HEK293T (cell line): ENCODE measurements at regions not wholly inside any gene's neighbourhood (a gene's known extent, or its start where the extent isn't known, plus 50 kb on each side); places are given as distances from the start of the nearest gene placed in this dataset.

Source experiments
- ARNT ChIP-seq: fragments of 450-650 bp; IDR thresholded peaks from 2 replicates; pipeline ENCODE4 v1.6.1; 2017; ENCODE audit warnings: mild to moderate bottlenecking
- BHLHE40 ChIP-seq: fragments of 450-650 bp; IDR thresholded peaks from 2 replicates; pipeline ENCODE4 v1.6.1; 2016; ENCODE audit warnings: mild to moderate bottlenecking, moderate library complexity, borderline replicate concordance
- CTBP1 ChIP-seq: fragments of 450-650 bp; IDR thresholded peaks from 2 replicates; pipeline ENCODE4 v1.6.1; 2016; ENCODE audit warnings: borderline replicate concordance
- ELF4 ChIP-seq: fragments of 450-650 bp; IDR thresholded peaks from 2 replicates; pipeline ENCODE4 v1.6.1; 2017; ENCODE audit warnings: antibody characterized with exemption
- FOXA1 ChIP-seq: fragments of 450-650 bp; IDR thresholded peaks from 2 replicates; pipeline ENCODE4 v1.6.1; 2016; ENCODE audit warnings: mild to moderate bottlenecking
- FOXK2 ChIP-seq: fragments of 450-650 bp; IDR thresholded peaks from 2 replicates; pipeline ENCODE4 v1.6.1; 2016; ENCODE audit warnings: mild to moderate bottlenecking
- FOXM1 ChIP-seq: fragments of 450-650 bp; IDR thresholded peaks from 2 replicates; pipeline ENCODE4 v1.6.1; 2017; ENCODE audit warnings: mild to moderate bottlenecking, borderline replicate concordance
- SP1 ChIP-seq: fragments of 450-650 bp; IDR thresholded peaks from 2 replicates; pipeline ENCODE4 v1.6.1; 2017
- TARDBP ChIP-seq: fragments of 450-650 bp; IDR thresholded peaks from 2 replicates; pipeline ENCODE4 v1.6.1; 2016
- ZNF384 ChIP-seq: fragments of 450-650 bp; IDR thresholded peaks from 2 replicates; pipeline ENCODE4 v1.6.1; 2016

GRCh38 chr15:53213336-53213735 is 423.2 kb upstream of the ONECUT1 start:
- TF ChIP-seq BHLHE40 = no peak
- no peak for TF ChIP-seq FOXM1
- TF ChIP-seq CTBP1 = no peak
- no peak for TF ChIP-seq FOXK2
- no peak for TF ChIP-seq FOXA1
- no peak for TF ChIP-seq TARDBP
- no peak for TF ChIP-seq SP1
- no peak for TF ChIP-seq ZNF384
- TF ChIP-seq ELF4 = no peak
- no peak for TF ChIP-seq ARNT
